Cardiac fibroblast (primary cell): ENCODE measurements at regions not wholly inside any gene's neighbourhood (a gene's known extent, or its start where the extent isn't known, plus 50 kb on each side); places are given as distances from the start of the nearest gene placed in this dataset.

ENCODE experiments used
- DNase-seq, 2 donors: peaks; one replicate each; pipeline versions ENCODE4 v3.0.0 to v3.0.0-alpha.2; 2010; ENCODE audit warnings: low read depth in 2 of 2
- H3K4me3 ChIP-seq, 2 donors: replicated peaks in 1 of 2; 1 replicate in 1 of 2; 2 replicates in 1 of 2; pipeline ENCODE4 v1.5.1; 2011; ENCODE audit warnings: low read depth in 2 of 2, low read length in 2 of 2, mild to moderate bottlenecking in 2 of 2, moderate library complexity in 1 of 2
- CTCF ChIP-seq: IDR thresholded peaks from one replicate; pipeline ENCODE4 v1.5.1; 2011; ENCODE audit warnings: low read depth, mild to moderate bottlenecking, low read length, inconsistent platforms

DNA sequence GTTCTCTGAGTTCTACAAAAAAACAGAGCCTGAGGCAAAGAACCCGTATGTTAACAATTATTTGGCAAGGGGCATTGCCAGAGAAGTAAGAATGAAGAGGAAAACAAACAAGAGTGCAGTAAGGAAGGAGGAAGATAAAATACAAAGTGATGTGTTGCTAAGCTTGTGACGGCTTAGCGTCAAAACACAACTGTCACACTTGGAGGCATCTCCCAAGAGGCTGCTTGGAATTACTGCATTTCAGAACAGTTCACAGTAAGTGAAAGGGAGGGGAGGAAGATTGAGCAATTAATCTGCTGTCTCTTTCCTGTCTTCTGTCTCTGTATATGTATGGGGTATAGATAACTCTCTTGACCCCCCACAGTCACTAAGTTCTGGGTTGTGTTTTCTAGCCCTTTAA, 1017.0 kb upstream of the TMPRSS15 start:
- no peak for DNase-seq
- H3K4me3 ChIP-seq = no peak overlapping the region
- TF ChIP-seq CTCF = no peak

- H3K4me3 ChIP-seq = no peak overlapping the region
- DNase-seq = no peak
- TF ChIP-seq CTCF = no peak
Measured at GRCh38 chr21:19433623-19434022, 1030.0 kb upstream of the TMPRSS15 start.

DNA sequence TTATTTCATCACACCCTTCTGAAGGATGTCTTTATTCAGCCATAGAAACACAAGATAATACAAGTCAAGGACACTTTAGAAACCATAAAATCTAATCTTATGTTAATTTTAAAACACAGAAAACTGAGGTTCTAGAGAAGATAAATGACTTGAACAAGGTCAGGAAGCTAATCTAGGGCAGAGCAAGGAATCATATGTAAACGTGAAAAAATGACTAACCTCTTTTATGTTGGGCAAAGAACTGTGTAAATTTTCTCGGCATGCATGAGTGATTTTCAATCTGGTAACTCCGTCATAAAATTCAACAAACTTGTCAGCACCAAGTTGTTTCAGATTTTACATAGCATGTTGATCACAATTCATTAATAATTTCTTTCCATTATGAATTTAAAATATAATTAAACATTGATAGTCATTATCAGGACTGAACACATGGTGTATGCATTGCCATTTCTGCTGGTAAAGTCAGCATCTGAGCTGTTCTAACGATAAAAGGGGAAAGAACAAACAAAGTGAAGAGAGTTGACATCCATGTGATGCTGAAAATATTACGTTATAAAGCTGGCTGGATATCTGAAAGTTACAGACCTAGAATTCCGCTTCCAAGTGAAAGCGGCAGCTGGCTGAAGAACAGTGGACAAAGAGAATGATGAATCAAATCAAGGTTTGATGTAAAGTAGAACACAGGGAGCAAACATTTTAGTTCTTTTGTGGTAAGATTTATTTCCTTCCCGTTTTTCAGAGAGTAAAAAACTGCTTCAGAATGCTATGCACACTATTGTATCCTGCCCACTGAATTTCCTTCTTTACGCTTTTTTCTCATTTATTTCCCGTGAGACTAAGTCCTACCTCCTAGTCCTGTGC, 1037.4 kb upstream of the TMPRSS15 start:
- TF ChIP-seq CTCF = no peak
- DNase-seq = no peak
- no peak overlapping the region for H3K4me3 ChIP-seq

- no peak overlapping the region for H3K4me3 ChIP-seq
- DNase-seq = no peak
Measured at GRCh38 chr21:19458295-19458694, 1054.7 kb upstream of the TMPRSS15 start.

GRCh38 chr21:19461481-19462205, 1058.1 kb upstream of the TMPRSS15 start:
- no peak overlapping the region for H3K4me3 ChIP-seq
- DNase-seq = no peak
- TF ChIP-seq CTCF = no peak

More at GRCh38 chr21:19458295-19458694, 1054.7 kb upstream of the TMPRSS15 start:
- TF ChIP-seq CTCF = no peak

- H3K4me3 ChIP-seq = no peak overlapping the region
- no peak for TF ChIP-seq CTCF
- DNase-seq = no peak
Measured at GRCh38 chr21:19463966-19464365, 1060.4 kb upstream of the TMPRSS15 start.
